KOPT-K1 (cell line): ENCODE measurements at regions not wholly inside any gene's neighbourhood (a gene's known extent, or its start where the extent isn't known, plus 50 kb on each side); places are given as distances from the start of the nearest gene placed in this dataset.

ENCODE experiments used
- H3K27ac ChIP-seq: fragments of 200-600 bp; sonication (generic); 2 replicates; pipeline ENCODE4 v1.5.1; 2016; ENCODE audit warnings: antibody characterized with exemption, mild to moderate bottlenecking, low read depth, low read length; ENCODE audit not compliant: poor library complexity, severe bottlenecking
- H3K36me3 ChIP-seq: fragments of 200-600 bp; sonication (generic); 2 replicates; pipeline ENCODE4 v1.5.1; 2017; ENCODE audit warnings: antibody characterized with exemption, mild to moderate bottlenecking, low read length, moderate library complexity; ENCODE audit not compliant: insufficient read depth
- H3K9me3 ChIP-seq: fragments of 200-600 bp; sonication (generic); 2 replicates; pipeline ENCODE4 v1.5.1; 2017; ENCODE audit warnings: antibody characterized with exemption, low read length, mild to moderate bottlenecking; ENCODE audit not compliant: insufficient read depth, poor library complexity, severe bottlenecking

GRCh38 chr13:73422973-73423372 is 364.2 kb downstream of the KLF5 start:
- Histone ChIP-seq H3K27ac (no peak overlapping the region), H3K36me3 (no peaks in the 10 kb centered on the region), H3K9me3 (no peaks in the 10 kb centered on the region)

GRCh38 chr13:73421310-73421912 is 362.6 kb downstream of the KLF5 start:
- H3K36me3 ChIP-seq = no peaks in the 10 kb centered on the region
- no peaks in the 10 kb centered on the region for H3K9me3 ChIP-seq
- H3K27ac ChIP-seq = no peak overlapping the region

- H3K9me3 ChIP-seq = no peaks in the 10 kb centered on the region
- no peak overlapping the region for H3K27ac ChIP-seq
- no peaks in the 10 kb centered on the region for H3K36me3 ChIP-seq
Measured at GRCh38 chr13:73419186-73419585, 360.4 kb downstream of the KLF5 start.

GRCh38 chr13:73417012-73417615 is 358.3 kb downstream of the KLF5 start:
- Histone ChIP-seq H3K9me3 (no peaks in the 10 kb centered on the region), H3K27ac (no peak overlapping the region), H3K36me3 (no peaks in the 10 kb centered on the region)

GRCh38 chr13:73416093-73416492 is 357.3 kb downstream of the KLF5 start:
- H3K9me3 ChIP-seq = no peaks in the 10 kb centered on the region
- H3K36me3 ChIP-seq = no peaks in the 10 kb centered on the region
- H3K27ac ChIP-seq = no peak overlapping the region

GRCh38 chr13:73413656-73414055 is 354.9 kb downstream of the KLF5 start:
- H3K36me3 ChIP-seq = no peaks in the 10 kb centered on the region
- H3K27ac ChIP-seq = no peak overlapping the region
- no peaks in the 10 kb centered on the region for H3K9me3 ChIP-seq

GRCh38 chr13:73412933-73413332 is 354.1 kb downstream of the KLF5 start:
- Histone ChIP-seq H3K9me3 (no peaks in the 10 kb centered on the region), H3K36me3 (no peaks in the 10 kb centered on the region), H3K27ac (no peak overlapping the region)

- Histone ChIP-seq H3K36me3 (no peaks in the 10 kb centered on the region), H3K9me3 (no peaks in the 10 kb centered on the region), H3K27ac (no peak overlapping the region)
Measured at GRCh38 chr13:73411067-73411809, 352.4 kb downstream of the KLF5 start.

GRCh38 chr13:73406454-73406853 is 347.6 kb downstream of the KLF5 start:
- H3K9me3 ChIP-seq = no peaks in the 10 kb centered on the region
- H3K36me3 ChIP-seq = no peaks in the 10 kb centered on the region
- H3K27ac ChIP-seq = no peak overlapping the region

GRCh38 chr13:73404581-73404980 is 345.8 kb downstream of the KLF5 start:
- Histone ChIP-seq H3K36me3 (no peaks in the 10 kb centered on the region), H3K9me3 (no peaks in the 10 kb centered on the region), H3K27ac (no peak overlapping the region)

GRCh38 chr13:73403355-73404120 is 344.7 kb downstream of the KLF5 start:
- no peak overlapping the region for H3K27ac ChIP-seq
- H3K36me3 ChIP-seq = no peaks in the 10 kb centered on the region
- H3K9me3 ChIP-seq = no peaks in the 10 kb centered on the region

GRCh38 chr13:73401769-73402168 is 343.0 kb downstream of the KLF5 start:
- Histone ChIP-seq H3K36me3 (no peaks in the 10 kb centered on the region), H3K27ac (no peak overlapping the region)

GRCh38 chr13:73399347-73400216 is 340.8 kb downstream of the KLF5 start:
- Histone ChIP-seq H3K27ac (no peak overlapping the region), H3K36me3 (no peaks in the 10 kb centered on the region), H3K9me3 (no peaks in the 10 kb centered on the region)

More at GRCh38 chr13:73401769-73402168, 343.0 kb downstream of the KLF5 start:
- no peaks in the 10 kb centered on the region for H3K9me3 ChIP-seq

- no peak overlapping the region for H3K27ac ChIP-seq
- no peaks in the 10 kb centered on the region for H3K9me3 ChIP-seq
- H3K36me3 ChIP-seq = no peaks in the 10 kb centered on the region
Measured at GRCh38 chr13:73397496-73398305, 338.9 kb downstream of the KLF5 start.
